H1 (cell line): ENCODE measurements at regions not wholly inside any gene's neighbourhood (a gene's known extent, or its start where the extent isn't known, plus 50 kb on each side); places are given as distances from the start of the nearest gene placed in this dataset.

Experiments used
- CEBPB ChIP-seq: IDR thresholded peaks from 2 replicates; pipeline ENCODE4 v1.6.1; 2012; ENCODE audit warnings: low read depth, low read length
- CTCF ChIP-seq, 3 experiments: IDR thresholded peaks; 1 replicate in 2 of 3; 2 replicates in 1 of 3; pipeline versions ENCODE4 v1.5.1 to v1.6.1; 2011; ENCODE audit warnings: low read length in 3 of 3, mild to moderate bottlenecking in 3 of 3, inconsistent platforms in 2 of 3, low read depth in 1 of 3, moderate library complexity in 1 of 3; ENCODE audit not compliant: insufficient read depth in 1 of 3; ENCODE audit errors: control extremely low read depth in 1 of 3
- EGR1 ChIP-seq: IDR thresholded peaks from 2 replicates; pipeline ENCODE4 v1.6.1; 2011; ENCODE audit warnings: low read depth, low read length, borderline replicate concordance
- EZH2 ChIP-seq: fragments of 200-600 bp; sonication (generic); IDR thresholded peaks from 2 replicates; pipeline ENCODE4 v1.7.1; 2012; ENCODE audit warnings: low read depth, mild to moderate bottlenecking, moderate library complexity, low read length, inconsistent platforms; ENCODE audit not compliant: severe bottlenecking
- POLR2A ChIP-seq, 2 experiments: IDR thresholded peaks; 1 replicate in 1 of 2; 2 replicates in 1 of 2; pipeline ENCODE4 v1.6.1; 2011; ENCODE audit warnings: low read depth in 2 of 2, low read length in 2 of 2, mild to moderate bottlenecking in 2 of 2; ENCODE audit errors: control extremely low read depth in 1 of 2
- SIX5 ChIP-seq: IDR thresholded peaks from 2 replicates; pipeline ENCODE4 v1.6.1; 2011; ENCODE audit warnings: mild to moderate bottlenecking, low read depth, low read length
- SP2 ChIP-seq: IDR thresholded peaks from 2 replicates; pipeline ENCODE4 v1.6.1; 2012; ENCODE audit warnings: mild to moderate bottlenecking, low read length, inconsistent platforms
- SUZ12 ChIP-seq: fragments of 200-600 bp; sonication (generic); IDR thresholded peaks from 2 replicates; pipeline ENCODE4 v1.6.1; 2012; ENCODE audit warnings: mild to moderate bottlenecking, inconsistent platforms, low read length, moderate library complexity, mixed read lengths
- TCF12 ChIP-seq: IDR thresholded peaks from 2 replicates; pipeline ENCODE4 v1.6.1; 2011; ENCODE audit warnings: low read depth, mild to moderate bottlenecking, low read length
- USF2 ChIP-seq: IDR thresholded peaks from 2 replicates; pipeline ENCODE4 v1.6.1; 2011; ENCODE audit warnings: low read length, improper control_type of control experiment
- YY1 ChIP-seq: IDR thresholded peaks from 2 replicates; pipeline ENCODE4 v1.6.1; 2011; ENCODE audit warnings: low read depth, mild to moderate bottlenecking, low read length

DNA sequence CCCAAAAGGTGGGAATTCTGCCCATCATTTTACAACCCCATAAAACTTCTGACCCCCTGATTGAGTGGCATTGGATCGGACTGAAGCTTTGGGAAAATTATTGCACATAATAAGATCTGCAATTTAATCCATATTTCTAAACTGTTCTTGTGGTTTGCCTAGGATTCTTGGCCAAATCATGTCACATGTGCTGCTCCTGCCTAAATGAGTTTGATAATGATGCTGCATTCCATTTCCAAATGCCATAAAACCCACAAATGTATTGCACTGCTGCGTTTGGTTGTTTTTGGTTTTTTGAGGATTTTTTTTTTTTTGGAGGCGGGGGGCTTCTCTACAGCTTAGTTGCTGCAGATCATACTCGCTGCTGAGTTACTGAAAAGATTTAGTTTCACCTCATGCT is 153.6 kb downstream of the QDPR start:
- TF ChIP-seq EGR1 (no peak), SUZ12 (no peak), CTCF (IDR thresholded peaks at IDR 0.05; ENCODE audit: control extremely low read depth in 1 of 3, insufficient read depth in 1 of 3, low read depth in 1 of 3, low read length in 3 of 3) (no peak), SP2 (no peak), EZH2 (no peak), YY1 (no peak), POLR2A (IDR thresholded peaks at IDR 0.05; ENCODE audit: control extremely low read depth in 1 of 2, low read depth in 2 of 2, low read length in 2 of 2) (no peak), TCF12 (no peak), SIX5 (no peak), CEBPB (no peak), USF2 (no peak)
